ENCODE measurements at regions not wholly inside any gene's neighbourhood (a gene's known extent, or its start where the extent isn't known, plus 50 kb on each side); places are given as distances from the start of the nearest gene placed in this dataset.

DNA sequence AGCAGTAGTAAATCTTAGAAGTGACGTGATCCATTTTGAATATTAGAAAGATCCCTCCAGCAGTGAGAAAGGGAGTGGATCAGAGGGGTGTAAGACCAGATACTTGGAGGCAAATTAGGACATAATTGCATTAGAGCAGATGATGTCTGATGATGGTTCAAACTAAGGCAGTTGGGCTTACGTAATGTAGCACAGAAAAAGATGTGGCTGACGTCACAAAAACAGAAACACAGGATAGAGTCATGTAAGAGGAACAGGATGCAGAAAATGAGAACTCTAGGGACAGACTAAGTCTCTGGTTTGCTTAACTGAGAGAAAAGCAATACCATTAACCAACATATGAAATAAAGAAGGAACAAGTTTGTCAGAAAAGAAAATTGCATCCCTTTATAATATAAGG lies 392.5 kb upstream of the DACH1 start:
- TF ChIP-seq, protein P1, sequence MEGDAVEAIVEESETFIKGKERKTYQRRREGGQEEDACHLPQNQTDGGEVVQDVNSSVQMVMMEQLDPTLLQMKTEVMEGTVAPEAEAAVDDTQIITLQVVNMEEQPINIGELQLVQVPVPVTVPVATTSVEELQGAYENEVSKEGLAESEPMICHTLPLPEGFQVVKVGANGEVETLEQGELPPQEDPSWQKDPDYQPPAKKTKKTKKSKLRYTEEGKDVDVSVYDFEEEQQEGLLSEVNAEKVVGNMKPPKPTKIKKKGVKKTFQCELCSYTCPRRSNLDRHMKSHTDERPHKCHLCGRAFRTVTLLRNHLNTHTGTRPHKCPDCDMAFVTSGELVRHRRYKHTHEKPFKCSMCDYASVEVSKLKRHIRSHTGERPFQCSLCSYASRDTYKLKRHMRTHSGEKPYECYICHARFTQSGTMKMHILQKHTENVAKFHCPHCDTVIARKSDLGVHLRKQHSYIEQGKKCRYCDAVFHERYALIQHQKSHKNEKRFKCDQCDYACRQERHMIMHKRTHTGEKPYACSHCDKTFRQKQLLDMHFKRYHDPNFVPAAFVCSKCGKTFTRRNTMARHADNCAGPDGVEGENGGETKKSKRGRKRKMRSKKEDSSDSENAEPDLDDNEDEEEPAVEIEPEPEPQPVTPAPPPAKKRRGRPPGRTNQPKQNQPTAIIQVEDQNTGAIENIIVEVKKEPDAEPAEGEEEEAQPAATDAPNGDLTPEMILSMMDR (IDR thresholded peaks at IDR 0.05): no peak
- TF ChIP-seq POLR2A (IDR thresholded peaks at IDR 0.05) (no peak), POLR2AphosphoS5 (IDR thresholded peaks at IDR 0.05) (no peak)
